ENCODE measurements at regions not wholly inside any gene's neighbourhood (a gene's known extent, or its start where the extent isn't known, plus 50 kb on each side); places are given as distances from the start of the nearest gene placed in this dataset.
A peak's percentile ranks its signal among the peaks of the same experiment; 100 is the strongest.

DNA sequence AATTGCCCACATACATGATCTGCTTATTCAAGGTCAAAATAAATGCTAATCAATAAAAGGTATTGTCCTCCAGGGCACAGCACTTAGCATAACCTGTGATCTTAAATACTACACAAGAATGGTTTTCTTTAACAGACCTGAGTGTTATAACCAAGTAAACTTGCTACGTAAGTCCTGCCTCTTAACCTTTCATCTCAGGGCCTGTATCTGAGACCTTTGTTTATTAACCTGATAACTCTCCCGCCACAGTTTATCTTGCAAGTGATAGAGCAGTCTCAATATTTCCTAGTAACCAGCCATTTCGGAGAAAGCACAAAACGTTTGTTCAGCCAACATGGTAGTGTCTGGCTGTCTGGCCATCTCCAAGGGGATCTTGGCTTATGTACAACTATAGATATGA, 88.4 kb downstream of the DUSP6 start:
- no peaks in the 10 kb centered on the region for H3K27me3 Mint-ChIP-seq
- peaks cover under 1% of the 10 kb centered on the region for H3K36me3 Mint-ChIP-seq (ENCODE audit: low read depth)
- peaks cover 9% of the 10 kb centered on the region for H3K9me3 Mint-ChIP-seq
- H3K4me1 Mint-ChIP-seq: peaks cover 21% of the 10 kb centered on the region
- intact Hi-C loops (cut with micrococcal nuclease): no loop called here
- H3K27ac Mint-ChIP-seq: no peak overlapping the region
- DNase-seq: no peak
- no peak overlapping the region for H3K4me3 Mint-ChIP-seq

DNA sequence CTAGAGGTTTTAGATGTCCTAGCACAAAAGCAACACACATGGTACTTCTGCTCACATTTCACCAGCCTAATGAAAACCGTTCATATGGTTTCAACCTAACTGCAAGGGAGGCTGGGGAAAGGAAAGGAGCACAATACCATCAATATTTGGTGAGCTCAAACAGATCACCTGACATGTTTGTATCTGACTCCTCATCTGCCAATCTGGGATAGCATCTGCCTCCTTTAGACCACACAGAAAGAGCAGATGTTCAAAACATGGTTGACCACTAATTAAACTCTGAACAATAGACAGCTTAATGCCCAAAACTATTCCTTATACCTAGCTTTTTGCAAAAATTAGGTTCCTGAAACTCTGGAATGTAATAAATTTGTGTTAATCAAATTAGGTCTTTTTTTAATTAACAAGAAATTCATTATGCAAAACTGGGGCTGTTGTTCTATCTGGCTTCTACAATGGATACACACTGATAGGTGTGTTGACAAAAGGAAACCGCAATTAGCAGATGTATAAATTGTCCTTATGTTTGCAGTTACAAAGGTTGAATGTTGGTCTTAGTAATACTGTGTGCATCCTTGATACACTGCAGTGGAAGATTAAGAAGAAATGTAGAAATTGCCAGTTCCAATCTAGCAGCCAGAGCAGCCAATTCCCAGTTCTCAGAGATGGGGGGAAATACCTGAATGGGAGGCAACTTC, 89.3 kb downstream of the DUSP6 start:
- no peak overlapping the region for H3K27ac Mint-ChIP-seq
- H3K4me3 Mint-ChIP-seq: no peak overlapping the region
- DNase-seq: no peak
- H3K4me1 Mint-ChIP-seq: peaks cover 23% of the 10 kb centered on the region
- peaks cover 9% of the 10 kb centered on the region for H3K9me3 Mint-ChIP-seq
- peaks cover 7% of the 10 kb centered on the region for H3K36me3 Mint-ChIP-seq (ENCODE audit: low read depth)
- no peaks in the 10 kb centered on the region for H3K27me3 Mint-ChIP-seq
- intact Hi-C loops (cut with micrococcal nuclease): no loop called here

DNA sequence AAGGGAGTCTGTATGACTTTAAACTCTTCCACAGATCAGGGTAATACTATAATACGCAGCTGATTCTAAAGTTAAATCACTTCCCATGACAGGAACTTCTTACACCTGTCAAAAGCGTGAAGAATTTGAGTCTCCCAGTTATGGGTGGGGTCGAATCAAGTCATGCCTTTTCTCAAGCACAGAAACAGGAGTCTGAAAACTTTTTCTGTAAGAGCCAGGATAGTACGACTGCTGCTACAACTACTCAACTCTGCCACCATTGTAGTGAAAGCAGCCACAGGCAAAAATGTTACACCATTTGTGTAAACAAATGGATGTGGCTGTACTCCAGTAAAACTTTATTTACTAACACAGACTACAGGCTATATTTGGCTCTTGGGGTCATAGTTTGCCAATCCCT, 90.3 kb downstream of the DUSP6 start:
- intact Hi-C loops (cut with micrococcal nuclease): loop anchor here (1.0 to 2.0 kb wide), 4 partner anchors 17 to 90 kb away; partner anchors contain the start of gene DUSP6
- H3K4me3 Mint-ChIP-seq: no peak overlapping the region
- DNase-seq: no peak
- H3K36me3 Mint-ChIP-seq (ENCODE audit: low read depth): peaks cover 8% of the 10 kb centered on the region
- peaks cover 9% of the 10 kb centered on the region for H3K9me3 Mint-ChIP-seq
- H3K4me1 Mint-ChIP-seq: peaks cover 25% of the 10 kb centered on the region
- H3K27ac Mint-ChIP-seq: no peak overlapping the region
- H3K27me3 Mint-ChIP-seq: no peaks in the 10 kb centered on the region

DNA sequence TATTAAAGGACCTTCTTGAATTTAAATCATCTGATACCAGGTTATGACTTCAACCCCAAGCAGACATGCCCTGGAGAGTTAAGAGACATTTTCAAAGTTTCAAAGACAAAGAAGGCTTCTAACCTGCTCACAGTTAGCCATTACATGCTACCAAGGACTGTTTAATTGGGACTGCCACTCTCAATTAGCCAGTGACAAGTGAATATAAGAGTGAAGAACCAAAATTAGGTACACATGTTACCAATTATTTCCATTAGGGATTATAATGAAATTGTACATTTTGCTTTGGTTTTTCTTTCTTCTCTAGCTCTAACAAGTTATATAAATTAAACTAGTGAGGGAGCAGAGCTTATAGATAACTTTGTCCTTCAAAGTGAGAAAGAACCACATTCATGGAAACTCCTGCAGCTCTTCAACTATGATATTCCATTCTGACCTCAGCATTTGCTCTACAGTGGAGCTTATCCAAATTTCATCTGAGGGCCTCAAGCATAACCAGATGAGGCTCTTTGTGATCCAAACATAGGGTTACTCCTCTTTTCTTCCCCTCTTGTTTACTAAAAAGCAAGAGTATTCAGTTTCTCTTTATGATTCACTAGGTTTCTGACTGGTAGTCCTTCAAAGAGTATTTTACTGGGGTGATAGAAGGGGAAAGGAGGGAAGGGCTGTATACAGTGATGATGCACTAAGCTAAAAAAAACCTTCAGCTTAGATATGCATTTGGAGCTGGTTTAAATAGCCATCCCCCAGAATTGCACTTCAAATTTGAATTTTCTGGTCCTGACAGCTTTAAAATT, 91.3 kb downstream of the DUSP6 start:
- peaks cover 9% of the 10 kb centered on the region for H3K9me3 Mint-ChIP-seq
- H3K4me3 Mint-ChIP-seq: no peak overlapping the region
- no peaks in the 10 kb centered on the region for H3K27me3 Mint-ChIP-seq
- intact Hi-C loops (cut with micrococcal nuclease): loop anchor here (1.0 to 2.0 kb wide), 4 partner anchors 16 to 91 kb away; partner anchors contain the start of gene DUSP6
- H3K36me3 Mint-ChIP-seq (ENCODE audit: low read depth): peaks cover 9% of the 10 kb centered on the region
- H3K27ac Mint-ChIP-seq: peak overlapping the region; percentile 61
- DNase-seq: no peak
- peaks cover 25% of the 10 kb centered on the region for H3K4me1 Mint-ChIP-seq

DNA sequence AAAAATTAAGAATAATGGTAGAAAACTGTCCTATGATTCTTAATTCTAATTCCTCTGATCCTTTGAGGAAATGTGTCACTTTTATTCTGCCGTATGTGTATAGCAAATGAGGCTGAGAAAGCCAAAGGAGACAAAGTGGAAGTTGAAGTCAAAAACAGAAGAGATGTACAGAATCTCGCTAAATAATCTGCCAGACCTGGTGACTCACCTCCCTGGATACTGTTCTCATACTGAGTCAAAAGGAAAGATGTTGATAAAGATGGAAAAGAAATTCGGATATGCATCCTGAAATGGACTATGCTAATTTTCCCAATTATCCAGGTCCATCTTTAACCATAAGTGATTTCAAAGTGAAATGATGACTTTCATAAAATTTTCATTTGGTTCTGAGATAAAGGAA, 92.5 kb downstream of the DUSP6 start:
- intact Hi-C loops (cut with micrococcal nuclease): loop anchor here (2.0 kb wide), 1 partner anchor 21 kb away; no protein-coding TSS in a partner anchor
- no peak for DNase-seq
- Mint-ChIP-seq H3K36me3 (ENCODE audit: low read depth) (peaks cover 14% of the 10 kb centered on the region), H3K9me3 (peaks cover 13% of the 10 kb centered on the region), H3K4me3 (no peak overlapping the region), H3K27me3 (no peaks in the 10 kb centered on the region), H3K4me1 (peaks cover 21% of the 10 kb centered on the region), H3K27ac (no peak overlapping the region)

DNA sequence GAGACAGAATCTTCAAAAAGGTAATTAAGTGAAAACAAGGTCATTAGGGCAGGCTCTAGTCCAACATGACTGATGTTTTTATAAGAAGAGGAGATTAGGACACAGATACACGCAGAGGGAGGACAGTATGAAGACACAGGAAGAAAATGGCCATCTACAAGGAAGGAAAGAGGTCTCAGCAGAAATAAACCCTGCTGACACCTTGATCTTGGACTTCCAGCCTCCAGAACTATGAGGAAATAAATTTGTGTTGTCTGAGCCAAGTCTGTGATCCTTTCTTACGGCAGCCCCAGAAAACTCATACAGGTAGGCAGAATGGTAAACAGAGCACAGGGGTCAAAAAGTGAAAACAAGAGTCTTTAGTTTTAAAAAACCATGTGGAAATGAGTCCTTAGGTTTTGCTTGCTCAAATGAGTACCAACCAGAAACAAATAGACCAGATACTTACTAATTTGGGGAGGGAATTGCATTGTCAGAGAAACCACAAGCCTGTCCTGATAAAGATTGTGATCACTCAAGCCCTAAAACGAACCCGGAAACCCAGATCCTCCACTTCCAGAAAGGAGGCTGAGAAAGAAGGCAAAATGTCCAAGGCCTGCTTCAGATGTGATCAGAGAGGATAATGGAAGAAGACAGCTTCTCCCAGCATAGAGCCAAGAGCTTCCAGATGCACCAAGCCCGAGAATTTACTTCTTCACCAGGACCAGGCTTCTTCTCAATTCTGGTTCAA, 93.9 kb downstream of the DUSP6 start:
- Mint-ChIP-seq H3K27me3 (no peaks in the 10 kb centered on the region), H3K9me3 (peaks cover 12% of the 10 kb centered on the region), H3K36me3 (ENCODE audit: low read depth) (peaks cover 18% of the 10 kb centered on the region), H3K4me3 (no peak overlapping the region), H3K4me1 (peaks cover 19% of the 10 kb centered on the region), H3K27ac (no peak overlapping the region)
- intact Hi-C loops (cut with micrococcal nuclease): no loop called here
- no peak for DNase-seq

DNA sequence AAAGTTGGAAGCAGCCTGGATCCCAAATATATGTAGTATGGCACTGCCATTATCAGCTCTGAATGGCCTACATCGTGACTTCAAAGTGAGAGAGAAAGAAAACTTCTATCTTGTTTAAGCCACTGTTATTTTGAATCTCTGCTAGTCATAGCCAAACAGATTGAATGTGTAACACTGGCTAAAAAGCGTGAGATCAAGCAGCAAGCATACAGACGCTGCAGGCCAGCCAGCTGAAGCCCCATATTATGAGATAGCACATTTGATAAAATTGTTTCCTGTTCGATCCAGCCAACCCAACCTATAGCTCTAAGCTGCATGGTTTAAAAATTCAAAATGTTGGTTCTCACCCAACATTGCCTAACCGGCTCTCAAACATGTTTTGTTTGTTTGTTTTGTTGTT, 95.0 kb downstream of the DUSP6 start:
- Mint-ChIP-seq H3K27ac (no peak overlapping the region), H3K4me3 (no peak overlapping the region), H3K36me3 (ENCODE audit: low read depth) (peaks cover 18% of the 10 kb centered on the region), H3K4me1 (peaks cover 23% of the 10 kb centered on the region), H3K9me3 (peaks cover 12% of the 10 kb centered on the region), H3K27me3 (no peaks in the 10 kb centered on the region)
- no peak for DNase-seq
- intact Hi-C loops (cut with micrococcal nuclease): no loop called here

DNA sequence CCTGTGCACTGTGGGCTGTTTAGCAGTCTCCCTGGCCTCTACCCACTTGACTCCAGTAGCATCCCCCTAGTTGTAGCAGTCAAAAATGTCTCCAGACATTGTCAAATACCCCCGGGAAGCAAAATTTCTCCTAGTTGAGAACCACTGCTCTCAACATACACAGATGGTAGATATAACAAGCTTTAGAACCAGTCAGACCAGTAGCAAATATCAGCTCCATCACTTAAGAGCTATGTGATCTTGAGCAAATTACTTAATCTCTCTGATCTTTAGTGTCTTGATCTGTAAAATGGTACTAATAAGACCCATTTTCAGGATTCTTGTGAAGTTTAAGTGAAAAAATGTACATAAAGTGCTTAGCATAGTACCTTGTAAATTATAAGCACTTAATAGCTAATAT, 96.2 kb downstream of the DUSP6 start:
- H3K27me3 Mint-ChIP-seq: no peaks in the 10 kb centered on the region
- no peak overlapping the region for H3K27ac Mint-ChIP-seq
- H3K4me1 Mint-ChIP-seq: peaks cover 26% of the 10 kb centered on the region
- H3K9me3 Mint-ChIP-seq: peaks cover 15% of the 10 kb centered on the region
- DNase-seq: no peak
- peaks cover 19% of the 10 kb centered on the region for H3K36me3 Mint-ChIP-seq (ENCODE audit: low read depth)
- intact Hi-C loops (cut with micrococcal nuclease): no loop called here
- no peak overlapping the region for H3K4me3 Mint-ChIP-seq

DNA sequence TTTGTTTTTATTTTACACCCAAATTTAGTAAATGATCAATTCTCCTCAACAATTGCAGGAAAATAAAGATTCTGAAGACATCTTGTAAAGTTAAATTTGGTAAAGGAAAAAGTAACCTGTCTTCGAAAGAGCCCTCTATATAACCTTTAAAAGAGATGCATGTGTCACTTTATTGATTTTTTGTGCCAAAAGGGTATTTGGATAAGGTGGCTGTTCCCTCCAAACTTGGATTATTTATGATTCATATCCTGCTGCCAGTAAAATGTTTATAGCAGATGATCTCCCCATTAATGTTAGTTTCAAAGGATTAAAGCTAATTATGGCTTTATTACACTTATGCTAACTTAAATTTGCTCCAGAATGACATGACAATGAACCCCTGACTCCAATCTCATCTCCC, 98.8 kb downstream of the DUSP6 start:
- peaks cover 31% of the 10 kb centered on the region for H3K4me1 Mint-ChIP-seq
- no peaks in the 10 kb centered on the region for H3K27me3 Mint-ChIP-seq
- no peak overlapping the region for H3K4me3 Mint-ChIP-seq
- H3K27ac Mint-ChIP-seq: no peak overlapping the region
- no peak for DNase-seq
- H3K36me3 Mint-ChIP-seq (ENCODE audit: low read depth): peaks cover 18% of the 10 kb centered on the region
- H3K9me3 Mint-ChIP-seq: peaks cover 15% of the 10 kb centered on the region
- intact Hi-C loops (cut with micrococcal nuclease): loop anchor here (2.0 kb wide), 1 partner anchor 73 kb away; no protein-coding TSS in a partner anchor

DNA sequence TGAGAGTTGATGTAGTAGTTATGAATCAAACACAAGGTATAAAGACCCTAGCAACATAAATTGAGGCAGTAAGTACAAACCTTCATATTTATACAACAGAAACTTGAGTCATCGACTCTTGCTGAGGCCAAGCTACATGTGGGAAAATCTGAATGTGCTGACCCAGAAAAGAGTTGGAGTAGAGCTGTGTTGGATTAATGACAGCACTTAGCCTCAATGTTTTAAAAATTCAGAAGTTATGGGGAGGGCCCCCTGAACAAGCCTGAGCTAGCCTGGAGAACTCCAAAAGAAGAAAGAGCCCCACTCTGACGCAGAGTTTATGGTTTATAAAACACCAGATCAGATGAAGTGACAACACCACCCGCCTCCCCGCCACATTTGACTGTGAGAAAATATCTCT, 100.0 kb downstream of the DUSP6 start:
- Mint-ChIP-seq H3K9me3 (peaks cover 15% of the 10 kb centered on the region), H3K4me3 (no peak overlapping the region), H3K27me3 (no peaks in the 10 kb centered on the region), H3K27ac (peak overlapping the region; percentile 83), H3K36me3 (ENCODE audit: low read depth) (peaks cover 15% of the 10 kb centered on the region), H3K4me1 (peaks cover 32% of the 10 kb centered on the region)
- intact Hi-C loops (cut with micrococcal nuclease): loop anchor here (1.0 to 2.0 kb wide), 2 partner anchors 8 to 71 kb away; no protein-coding TSS in a partner anchor
- no peak for DNase-seq

DNA sequence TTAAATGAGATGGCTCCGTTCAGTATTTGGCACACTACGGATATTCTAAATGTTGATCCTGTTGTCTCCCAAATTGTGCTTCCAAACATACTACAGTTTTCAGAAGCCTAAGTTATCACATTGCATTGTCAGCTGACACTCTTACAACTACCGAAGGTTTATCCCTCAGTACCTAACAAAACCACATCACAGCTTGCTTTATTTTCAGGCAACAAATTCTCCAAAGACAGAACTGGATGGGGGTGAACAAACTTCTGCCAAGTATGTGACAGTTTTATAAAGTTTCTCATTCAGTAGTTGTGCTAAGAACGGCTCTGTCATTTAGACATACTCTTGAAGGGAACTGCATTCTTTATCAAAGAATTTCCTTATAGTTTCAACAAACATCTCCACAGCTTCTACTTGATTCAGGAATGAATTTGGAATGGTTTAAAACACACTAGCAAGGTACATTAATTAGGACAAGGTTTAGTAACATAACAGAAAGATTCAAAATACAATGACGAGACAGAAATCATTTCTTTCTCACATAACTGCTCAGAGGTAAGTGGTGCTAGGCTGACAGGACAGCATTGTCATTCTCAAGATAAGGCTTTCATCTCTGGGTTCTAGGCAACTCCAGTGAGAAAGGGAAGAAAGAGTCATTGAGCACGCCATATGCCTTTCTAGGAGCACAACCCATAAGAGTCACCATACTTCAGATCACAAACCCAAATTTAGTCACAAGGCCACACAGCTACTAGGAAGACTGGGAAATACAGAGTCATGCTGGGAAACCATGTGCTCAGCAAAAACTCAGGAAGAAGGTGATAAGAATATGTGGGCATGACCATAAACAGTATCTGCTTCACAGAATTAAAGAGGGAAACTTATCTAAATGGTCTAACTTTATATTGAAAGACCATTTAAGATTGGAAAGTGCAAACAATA, 100.7 kb downstream of the DUSP6 start:
- intact Hi-C loops (cut with micrococcal nuclease): loop anchor here (1.0 to 2.0 kb wide), 2 partner anchors 7 to 71 kb away; no protein-coding TSS in a partner anchor
- H3K27me3 Mint-ChIP-seq: no peaks in the 10 kb centered on the region
- peaks cover 15% of the 10 kb centered on the region for H3K36me3 Mint-ChIP-seq (ENCODE audit: low read depth)
- DNase-seq: no peak
- H3K4me3 Mint-ChIP-seq: peak overlapping the region; percentile 40
- H3K4me1 Mint-ChIP-seq: peaks cover 31% of the 10 kb centered on the region
- peaks cover 15% of the 10 kb centered on the region for H3K9me3 Mint-ChIP-seq
- H3K27ac Mint-ChIP-seq: peak overlapping the region; percentile 83

DNA sequence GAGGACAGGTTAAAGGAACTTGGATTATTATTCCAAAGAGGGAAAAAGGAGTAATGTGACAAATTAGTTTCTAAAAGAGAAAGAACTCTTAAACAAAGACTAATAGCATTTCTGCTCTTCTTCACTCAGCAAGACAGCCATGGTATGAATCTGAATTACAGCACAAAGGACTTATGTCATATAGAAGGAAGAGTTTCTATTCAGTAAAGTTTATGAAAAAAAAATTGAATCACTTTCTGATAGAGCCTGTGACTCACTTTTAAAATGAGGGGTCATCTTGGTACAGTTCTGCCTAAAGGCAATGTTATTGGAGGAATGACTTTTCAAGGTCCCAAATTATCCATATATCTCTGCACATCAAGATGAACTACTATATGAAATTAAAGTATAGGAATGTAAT, 101.7 kb downstream of the DUSP6 start:
- H3K4me1 Mint-ChIP-seq: peaks cover 37% of the 10 kb centered on the region
- no peak overlapping the region for H3K27ac Mint-ChIP-seq
- peaks cover 10% of the 10 kb centered on the region for H3K36me3 Mint-ChIP-seq (ENCODE audit: low read depth)
- intact Hi-C loops (cut with micrococcal nuclease): no loop called here
- no peak overlapping the region for H3K4me3 Mint-ChIP-seq
- no peaks in the 10 kb centered on the region for H3K27me3 Mint-ChIP-seq
- peaks cover 15% of the 10 kb centered on the region for H3K9me3 Mint-ChIP-seq
- DNase-seq: no peak

DNA sequence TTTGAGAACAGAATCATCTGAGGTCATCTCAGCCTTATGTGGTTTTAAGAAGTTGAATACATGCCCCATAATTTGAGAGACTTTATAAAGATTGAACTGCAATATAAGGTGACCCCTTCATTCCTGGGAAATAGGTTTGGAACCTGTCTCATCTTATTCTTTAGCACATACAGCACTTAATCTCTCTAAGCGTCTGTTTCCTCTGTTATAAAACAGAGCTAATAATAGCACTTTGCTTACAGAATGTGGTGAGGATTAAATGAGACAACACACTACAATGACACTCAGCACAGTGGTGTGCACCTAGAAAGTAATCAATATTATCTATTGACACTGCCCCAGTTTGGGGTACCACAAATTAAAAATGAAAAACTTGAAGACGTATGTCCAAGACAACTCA, 102.1 kb downstream of the DUSP6 start:
- intact Hi-C loops (cut with micrococcal nuclease): no loop called here
- no peak overlapping the region for H3K4me3 Mint-ChIP-seq
- H3K36me3 Mint-ChIP-seq (ENCODE audit: low read depth): peaks cover 10% of the 10 kb centered on the region
- no peak overlapping the region for H3K27ac Mint-ChIP-seq
- H3K9me3 Mint-ChIP-seq: peaks cover 15% of the 10 kb centered on the region
- no peak for DNase-seq
- peaks cover 40% of the 10 kb centered on the region for H3K4me1 Mint-ChIP-seq
- no peaks in the 10 kb centered on the region for H3K27me3 Mint-ChIP-seq
